Mesothelial cell of epicardium (in vitro differentiated cells): ENCODE measurements at regions not wholly inside any gene's neighbourhood (a gene's known extent, or its start where the extent isn't known, plus 50 kb on each side); places are given as distances from the start of the nearest gene placed in this dataset.

Source experiments
- DNase-seq, 2 experiments: peaks; one replicate each; pipeline ENCODE4 v3.0.0; 2021; ENCODE audit warnings: low spot score in 2 of 2; ENCODE audit not compliant: unreplicated experiment in 2 of 2
- H3K27ac Mint-ChIP-seq: 2 replicates; pipeline ENCODE4 v1.8.0; 2021; ENCODE audit warnings: mixed read lengths
- H3K27me3 Mint-ChIP-seq: 2 replicates; pipeline ENCODE4 v1.8.0; 2021; ENCODE audit warnings: low read depth, mixed read lengths
- H3K36me3 Mint-ChIP-seq: 2 replicates; pipeline ENCODE4 v1.8.0; 2021; ENCODE audit warnings: mixed read lengths
- H3K4me1 Mint-ChIP-seq: 2 replicates; pipeline ENCODE4 v1.8.0; 2021; ENCODE audit warnings: mixed read lengths
- H3K4me3 Mint-ChIP-seq: 2 replicates; pipeline ENCODE4 v1.8.0; 2021; ENCODE audit warnings: mild to moderate bottlenecking, moderate library complexity, mixed read lengths
- H3K9me3 Mint-ChIP-seq: 2 replicates; pipeline ENCODE4 v1.8.0; 2021; ENCODE audit warnings: mixed read lengths
- TF ChIP-seq, protein P1 (sequence below): fragments of 200-600 bp; sonication (generic); IDR thresholded peaks from one replicate; pipeline ENCODE4 v1.5.0; 2021; ENCODE audit warnings: antibody characterized with exemption; ENCODE audit not compliant: unreplicated experiment

DNA sequence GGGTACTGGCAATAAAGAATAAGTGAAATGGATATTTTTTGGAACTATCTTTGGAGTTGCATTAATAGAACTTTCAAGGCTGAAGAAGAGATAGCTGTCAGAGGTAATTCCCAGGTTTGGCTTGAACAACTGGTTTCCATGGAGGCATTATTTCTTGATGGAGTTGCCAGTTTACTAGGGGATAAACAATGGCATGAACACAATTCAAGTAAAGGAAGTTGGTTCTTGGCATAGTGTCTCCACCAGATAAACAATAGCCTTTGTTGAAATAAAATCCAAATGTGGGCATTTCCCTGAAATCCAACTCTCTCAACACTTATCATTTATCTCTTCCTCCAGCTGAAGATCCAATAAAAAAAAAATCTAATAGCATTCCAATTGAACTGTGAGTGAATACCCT, 454.9 kb downstream of the C6orf118 start:
- TF ChIP-seq, protein P1, sequence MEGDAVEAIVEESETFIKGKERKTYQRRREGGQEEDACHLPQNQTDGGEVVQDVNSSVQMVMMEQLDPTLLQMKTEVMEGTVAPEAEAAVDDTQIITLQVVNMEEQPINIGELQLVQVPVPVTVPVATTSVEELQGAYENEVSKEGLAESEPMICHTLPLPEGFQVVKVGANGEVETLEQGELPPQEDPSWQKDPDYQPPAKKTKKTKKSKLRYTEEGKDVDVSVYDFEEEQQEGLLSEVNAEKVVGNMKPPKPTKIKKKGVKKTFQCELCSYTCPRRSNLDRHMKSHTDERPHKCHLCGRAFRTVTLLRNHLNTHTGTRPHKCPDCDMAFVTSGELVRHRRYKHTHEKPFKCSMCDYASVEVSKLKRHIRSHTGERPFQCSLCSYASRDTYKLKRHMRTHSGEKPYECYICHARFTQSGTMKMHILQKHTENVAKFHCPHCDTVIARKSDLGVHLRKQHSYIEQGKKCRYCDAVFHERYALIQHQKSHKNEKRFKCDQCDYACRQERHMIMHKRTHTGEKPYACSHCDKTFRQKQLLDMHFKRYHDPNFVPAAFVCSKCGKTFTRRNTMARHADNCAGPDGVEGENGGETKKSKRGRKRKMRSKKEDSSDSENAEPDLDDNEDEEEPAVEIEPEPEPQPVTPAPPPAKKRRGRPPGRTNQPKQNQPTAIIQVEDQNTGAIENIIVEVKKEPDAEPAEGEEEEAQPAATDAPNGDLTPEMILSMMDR, result no peak
- no peak for DNase-seq
- Mint-ChIP-seq H3K27me3 (no peaks in the 10 kb centered on the region), H3K9me3 (no peaks in the 10 kb centered on the region), H3K4me3 (no peak overlapping the region), H3K4me1 (no peaks in the 10 kb centered on the region), H3K27ac (no peak overlapping the region), H3K36me3 (no peaks in the 10 kb centered on the region)

DNA sequence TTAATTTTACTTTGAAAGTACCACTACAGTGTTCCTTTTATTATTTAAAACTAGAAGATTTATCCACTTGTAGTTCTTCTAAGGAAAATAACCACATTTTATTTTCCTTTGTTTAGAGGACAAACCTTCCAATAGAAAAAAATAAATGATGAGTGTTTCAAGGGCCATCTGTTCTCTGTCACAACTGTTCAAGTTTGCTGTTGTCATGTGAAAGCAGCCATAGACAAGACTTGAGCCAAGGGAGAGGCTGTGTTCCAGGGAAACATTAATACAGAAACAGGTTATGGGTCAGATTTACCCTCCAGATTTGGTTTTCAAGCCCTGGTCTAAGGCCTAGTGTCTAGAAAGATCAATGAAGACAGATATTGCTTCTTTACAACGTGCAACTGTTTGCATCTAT, 463.6 kb downstream of the C6orf118 start:
- Mint-ChIP-seq H3K27ac (no peak overlapping the region), H3K4me1 (no peaks in the 10 kb centered on the region), H3K4me3 (no peak overlapping the region), H3K36me3 (no peaks in the 10 kb centered on the region), H3K9me3 (no peaks in the 10 kb centered on the region), H3K27me3 (no peaks in the 10 kb centered on the region)
- TF ChIP-seq, protein P1, result no peak
- no peak for DNase-seq

DNA sequence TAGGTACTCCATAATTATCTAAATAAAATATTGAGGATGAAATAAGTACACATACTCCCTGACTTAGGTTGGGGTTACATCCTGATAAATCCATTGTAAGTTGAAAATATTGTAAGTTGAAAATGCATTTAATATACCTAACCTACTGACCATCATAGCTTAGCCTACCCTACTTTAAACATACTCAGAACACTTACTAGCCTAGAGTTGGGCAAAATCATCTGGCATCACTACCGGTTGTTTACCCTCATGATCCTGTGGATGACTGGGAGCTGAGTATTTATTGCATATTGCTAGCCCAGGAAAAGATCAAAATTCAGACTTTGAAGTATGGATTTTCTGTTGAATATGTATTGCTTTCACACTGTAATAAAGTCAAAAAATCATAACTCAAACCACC, 467.3 kb downstream of the C6orf118 start:
- no peaks in the 10 kb centered on the region for H3K36me3 Mint-ChIP-seq
- H3K4me3 Mint-ChIP-seq, result no peak overlapping the region
- DNase-seq, result no peak
- no peaks in the 10 kb centered on the region for H3K4me1 Mint-ChIP-seq
- H3K27me3 Mint-ChIP-seq, result no peaks in the 10 kb centered on the region
- TF ChIP-seq, protein P1, result no peak
- H3K9me3 Mint-ChIP-seq, result no peaks in the 10 kb centered on the region
- no peak overlapping the region for H3K27ac Mint-ChIP-seq

DNA sequence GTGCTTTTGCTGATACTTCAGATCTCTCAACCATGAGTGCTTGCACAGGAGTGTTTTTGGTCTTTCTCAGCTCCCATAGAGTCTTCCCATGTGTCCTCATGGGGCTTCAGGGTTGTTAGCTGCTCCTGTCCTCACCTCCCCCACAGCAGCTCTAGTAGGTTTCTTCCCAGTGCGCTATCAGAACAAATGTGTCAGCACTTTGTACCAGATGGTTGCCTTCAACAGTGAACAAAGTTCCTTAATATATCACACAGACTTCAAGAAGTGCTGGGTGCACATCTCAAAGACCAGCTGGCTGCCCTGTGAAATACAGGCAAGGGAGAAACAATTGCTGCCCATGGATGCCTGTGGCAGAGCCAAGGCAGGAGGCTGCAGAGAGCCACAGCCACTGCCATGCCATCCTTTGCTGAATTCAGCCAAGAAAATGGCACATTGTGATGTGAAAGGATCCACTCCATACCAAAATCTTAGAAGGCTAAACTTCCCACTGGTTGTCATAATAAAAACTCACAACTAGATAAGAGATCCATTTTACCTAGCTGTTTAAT, 471.3 kb downstream of the C6orf118 start:
- Mint-ChIP-seq H3K4me1 (no peaks in the 10 kb centered on the region), H3K27ac (no peak overlapping the region), H3K27me3 (no peaks in the 10 kb centered on the region), H3K36me3 (no peaks in the 10 kb centered on the region), H3K4me3 (no peak overlapping the region), H3K9me3 (no peaks in the 10 kb centered on the region)
- TF ChIP-seq, protein P1, result no peak
- no peak for DNase-seq

DNA sequence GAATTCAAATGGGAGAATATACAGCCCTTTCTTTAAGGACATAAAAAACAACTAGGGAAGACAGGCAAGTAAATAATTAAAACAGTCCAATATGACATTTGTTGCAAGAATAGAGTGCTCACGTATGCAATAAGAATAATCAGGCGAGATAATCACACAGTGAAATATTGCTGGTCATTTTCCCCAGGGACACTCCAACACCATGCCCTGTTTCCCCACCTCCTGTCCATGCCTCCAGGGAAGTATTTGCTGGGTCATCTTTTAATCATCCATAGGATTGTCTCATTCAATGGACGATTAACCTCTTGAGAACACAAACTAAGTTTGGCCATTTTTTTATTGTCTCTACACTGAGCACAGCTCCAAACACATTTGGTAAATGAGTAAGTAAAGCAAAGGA, 472.9 kb downstream of the C6orf118 start:
- no peaks in the 10 kb centered on the region for H3K9me3 Mint-ChIP-seq
- TF ChIP-seq, protein P1, result no peak
- no peaks in the 10 kb centered on the region for H3K4me1 Mint-ChIP-seq
- no peak overlapping the region for H3K27ac Mint-ChIP-seq
- H3K4me3 Mint-ChIP-seq, result no peak overlapping the region
- H3K27me3 Mint-ChIP-seq, result no peaks in the 10 kb centered on the region
- DNase-seq, result no peak
- no peaks in the 10 kb centered on the region for H3K36me3 Mint-ChIP-seq

DNA sequence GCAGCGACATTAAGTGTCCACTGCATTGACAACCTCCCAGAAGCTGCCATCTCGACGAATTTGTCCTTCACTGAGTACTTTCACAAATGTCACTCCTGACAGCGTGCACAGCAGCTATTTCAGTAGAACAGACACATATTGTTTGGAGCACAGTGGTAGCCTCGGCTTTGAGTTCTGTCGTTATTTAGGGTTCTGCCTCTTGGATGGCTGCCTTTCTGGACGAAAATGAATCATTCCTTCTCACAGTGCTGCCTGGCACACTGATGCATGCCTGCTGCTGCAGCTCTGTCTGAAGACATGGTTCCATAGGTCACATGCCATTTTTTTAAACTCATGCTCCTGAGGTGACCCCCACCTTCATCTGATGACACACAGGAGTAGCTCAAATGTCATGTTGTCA, 477.0 kb downstream of the C6orf118 start:
- H3K27ac Mint-ChIP-seq, result no peak overlapping the region
- TF ChIP-seq, protein P1, result no peak
- H3K4me3 Mint-ChIP-seq, result no peak overlapping the region
- no peaks in the 10 kb centered on the region for H3K4me1 Mint-ChIP-seq
- no peaks in the 10 kb centered on the region for H3K9me3 Mint-ChIP-seq
- H3K36me3 Mint-ChIP-seq, result no peaks in the 10 kb centered on the region
- H3K27me3 Mint-ChIP-seq, result no peaks in the 10 kb centered on the region
- no peak for DNase-seq
